ENCODE measurements at regions not wholly inside any gene's neighbourhood (a gene's known extent, or its start where the extent isn't known, plus 50 kb on each side); places are given as distances from the start of the nearest gene placed in this dataset.

- TF ChIP-seq CTCF (IDR thresholded peaks at IDR 0.05) = no peak
- no peak for TF ChIP-seq POLR2A (IDR thresholded peaks at IDR 0.05)
Observed at GRCh38 chrX:122076241-122076640, 1028.8 kb downstream of the GLUD2 start.
